GM12891 (cell line): ENCODE measurements at regions not wholly inside any gene's neighbourhood (a gene's known extent, or its start where the extent isn't known, plus 50 kb on each side); places are given as distances from the start of the nearest gene placed in this dataset.

Experiments
- PAX5 ChIP-seq: IDR thresholded peaks from 2 replicates; pipeline ENCODE4 v1.6.1; 2011; ENCODE audit warnings: low read length, moderate library complexity, mild to moderate bottlenecking; ENCODE audit not compliant: insufficient read depth, severe bottlenecking
- POLR2A ChIP-seq: IDR thresholded peaks from 2 replicates; pipeline ENCODE4 v1.6.1; 2011; ENCODE audit warnings: low read depth, low read length, control low read depth
- POLR2AphosphoS5 ChIP-seq: IDR thresholded peaks from 2 replicates; pipeline ENCODE4 v1.6.1; 2011; ENCODE audit warnings: low read depth, low read length, control low read depth
- POU2F2 ChIP-seq: IDR thresholded peaks from 2 replicates; pipeline ENCODE4 v1.6.1; 2011; ENCODE audit warnings: low read depth, mild to moderate bottlenecking, control low read depth, low read length, moderate library complexity
- SPI1 ChIP-seq: IDR thresholded peaks from 2 replicates; pipeline ENCODE4 v1.6.1; 2011; ENCODE audit warnings: low read depth, low read length, control low read depth
- TAF1 ChIP-seq: IDR thresholded peaks from 2 replicates; pipeline ENCODE4 v1.6.1; 2011; ENCODE audit warnings: low read depth, low read length, control low read depth

DNA sequence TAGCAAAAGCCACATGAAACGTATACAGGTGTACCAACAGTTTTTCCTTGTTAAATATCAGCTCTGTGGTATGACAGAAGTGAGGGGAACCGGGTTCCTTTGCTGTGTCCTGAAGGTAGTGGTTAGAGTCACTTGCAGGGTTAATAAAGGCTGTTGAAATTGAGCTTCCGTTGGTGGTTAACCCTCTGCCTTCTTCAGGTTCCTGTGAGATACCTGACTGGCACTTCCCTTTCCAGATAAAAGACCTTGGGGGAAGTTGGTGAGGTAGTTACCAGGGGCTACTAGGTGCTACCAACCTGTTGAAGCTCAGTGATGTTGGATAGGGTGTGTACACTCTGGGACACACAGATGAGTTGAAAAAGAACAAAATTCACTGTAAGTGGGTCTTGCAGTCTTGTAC lies 384.1 kb downstream of the GATA3 start:
- TF ChIP-seq POLR2A, result no peak
- TF ChIP-seq TAF1, result no peak
- TF ChIP-seq POLR2AphosphoS5, result no peak
- peak; percentile 29; the same call in 1 of the 2 replicates for TF ChIP-seq SPI1
- TF ChIP-seq POU2F2, result no peak
- TF ChIP-seq PAX5, result no peak
